Activated T-cell treated with anti-CD3 and anti-CD28 coated beads, Interleukin-2, amount 50 U/mL, for 72 hours (primary cell): ENCODE measurements at regions not wholly inside any gene's neighbourhood (a gene's known extent, or its start where the extent isn't known, plus 50 kb on each side); places are given as distances from the start of the nearest gene placed in this dataset.
"Not testable (repeated sequence)": the region's sequence is repeated elsewhere in the genome, so short reads cannot be mapped to it uniquely, and the experiment has no call there.

ENCODE experiments used
- ATAC-seq, 2 donors: fragments of 150-1000 bp; cut with Tn5 transposase; replicated peaks in 1 of 2; 2 replicates each; pipeline ENCODE4 v1.10.0; 2021; ENCODE audit warnings: moderate library complexity in 2 of 2, mild to moderate bottlenecking in 1 of 2
- DNase-seq, 2 donors: peaks; one replicate each; pipeline ENCODE4 v3.0.0; 2021 to 2022; ENCODE audit warnings: mixed read lengths in 1 of 2
- H3K27ac Mint-ChIP-seq: one replicate; pipeline ENCODE4 v1.8.0; 2022; ENCODE audit warnings: mild to moderate bottlenecking, moderate library complexity, mixed read lengths
- H3K27me3 Mint-ChIP-seq: one replicate; pipeline ENCODE4 v1.8.0; 2022; ENCODE audit warnings: low read depth, mixed read lengths
- H3K36me3 Mint-ChIP-seq, 2 donors: one replicate each; pipeline ENCODE4 v1.8.0; 2022; ENCODE audit warnings: mixed read lengths in 2 of 2, mild to moderate bottlenecking in 1 of 2; ENCODE audit not compliant: insufficient read depth in 2 of 2
- H3K4me1 Mint-ChIP-seq: one replicate; pipeline ENCODE4 v1.8.0; 2022; ENCODE audit warnings: low read depth, mixed read lengths
- H3K4me3 Mint-ChIP-seq, 2 donors: one replicate each; pipeline ENCODE4 v1.8.0; 2022; ENCODE audit warnings: mild to moderate bottlenecking in 2 of 2, mixed read lengths in 2 of 2, moderate library complexity in 2 of 2
- H3K9me3 Mint-ChIP-seq, 2 donors: one replicate each; pipeline ENCODE4 v1.8.0; 2022; ENCODE audit warnings: mixed read lengths in 2 of 2

DNA sequence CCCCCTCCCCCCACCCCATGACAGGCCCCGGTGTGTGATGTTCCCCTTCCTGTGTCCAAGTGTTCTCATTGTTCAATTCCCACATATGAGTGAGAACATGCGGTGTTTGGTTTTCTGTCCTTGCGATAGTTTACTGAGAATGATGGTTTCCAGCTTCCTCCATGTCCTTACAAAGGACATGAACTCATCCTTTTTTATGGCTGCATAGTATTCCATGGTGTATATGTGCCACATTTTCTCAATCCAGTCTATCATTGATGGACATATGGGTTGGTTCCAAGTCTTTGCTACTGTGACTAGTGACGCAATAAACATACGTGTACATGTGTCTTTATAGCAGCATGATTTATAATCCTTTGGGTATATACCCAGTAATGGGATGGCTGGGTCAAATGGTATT, 95.6 kb downstream of the PRR15 start:
- not testable (repeated sequence) for ATAC-seq, H3K4me1 Mint-ChIP-seq, H3K4me3 Mint-ChIP-seq, H3K9me3 Mint-ChIP-seq, H3K27ac Mint-ChIP-seq, H3K36me3 Mint-ChIP-seq, DNase-seq, H3K27me3 Mint-ChIP-seq

DNA sequence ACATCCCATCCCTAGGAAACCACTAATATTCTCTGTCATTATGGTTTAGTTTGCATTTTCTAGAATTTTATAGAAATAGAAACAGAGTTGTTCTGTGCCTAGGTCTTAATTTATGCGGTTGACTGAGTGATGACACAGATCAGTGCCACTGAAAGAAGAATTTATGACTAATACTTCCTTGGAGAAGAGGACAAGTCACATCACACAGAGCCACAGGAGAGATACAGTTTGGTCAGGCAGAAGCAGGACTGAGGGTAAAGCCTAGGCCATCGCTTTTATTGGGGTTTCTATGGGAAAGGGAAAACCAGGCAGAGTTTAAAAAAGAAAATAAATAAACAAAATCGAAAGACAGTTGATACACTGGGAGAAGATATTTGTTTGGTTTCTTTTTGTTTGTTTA, 99.3 kb downstream of the PRR15 start:
- H3K4me3 Mint-ChIP-seq, H3K27ac Mint-ChIP-seq, H3K4me1 Mint-ChIP-seq, DNase-seq, H3K9me3 Mint-ChIP-seq, H3K27me3 Mint-ChIP-seq, H3K36me3 Mint-ChIP-seq: not testable (repeated sequence)
- ATAC-seq: peak in 1 of 2 donors; percentile 35

DNA sequence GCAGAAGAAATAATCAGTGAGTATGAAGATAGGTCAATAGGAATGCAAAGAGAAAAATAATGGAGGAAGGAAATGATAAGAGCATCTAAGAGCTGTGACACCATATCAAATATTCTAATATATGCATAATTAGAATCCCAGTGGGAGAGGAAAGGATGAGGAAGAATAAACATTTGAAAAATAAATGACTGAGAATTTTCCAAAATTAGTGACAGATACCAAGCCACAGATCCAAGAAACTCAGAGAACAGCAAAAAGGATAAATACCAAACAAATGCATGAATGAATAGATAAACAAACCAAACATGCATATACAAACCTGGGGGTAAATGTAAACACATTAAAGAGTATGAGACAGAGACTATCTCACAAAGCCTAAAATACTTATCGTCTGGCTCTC, 101.4 kb downstream of the PRR15 start:
- H3K4me1 Mint-ChIP-seq, DNase-seq, H3K36me3 Mint-ChIP-seq, H3K27me3 Mint-ChIP-seq, ATAC-seq, H3K27ac Mint-ChIP-seq, H3K4me3 Mint-ChIP-seq, H3K9me3 Mint-ChIP-seq: not testable (repeated sequence)

DNA sequence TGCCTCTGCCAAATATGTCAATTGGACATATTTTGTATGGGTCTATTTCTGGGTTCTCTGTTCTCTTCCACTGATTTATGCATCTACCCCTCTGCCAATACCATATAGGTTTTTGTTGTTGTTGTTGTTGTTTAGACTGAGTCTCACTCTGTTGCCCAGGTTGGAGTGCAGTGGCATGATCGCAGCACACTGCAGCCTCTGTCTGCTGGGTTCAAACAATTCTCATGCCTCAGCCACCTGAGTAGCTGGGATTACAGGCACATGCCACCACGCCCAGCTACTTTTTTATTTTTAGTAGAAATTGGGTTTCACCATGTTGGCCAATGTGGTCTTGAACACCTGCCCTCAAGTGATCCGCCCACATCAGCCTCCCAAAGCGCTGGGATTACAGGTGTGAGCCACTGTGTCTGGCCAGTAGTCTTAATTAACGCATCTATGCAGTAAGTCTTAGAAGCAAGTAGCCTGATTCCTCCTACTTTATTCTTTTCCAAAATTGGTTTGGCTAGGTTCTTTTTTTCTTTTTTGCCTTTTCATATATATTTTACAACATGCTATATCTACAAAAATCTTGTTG, 103.5 kb downstream of the PRR15 start:
- H3K9me3 Mint-ChIP-seq, H3K4me1 Mint-ChIP-seq, DNase-seq, H3K27me3 Mint-ChIP-seq, ATAC-seq, H3K36me3 Mint-ChIP-seq, H3K27ac Mint-ChIP-seq, H3K4me3 Mint-ChIP-seq: not testable (repeated sequence)

DNA sequence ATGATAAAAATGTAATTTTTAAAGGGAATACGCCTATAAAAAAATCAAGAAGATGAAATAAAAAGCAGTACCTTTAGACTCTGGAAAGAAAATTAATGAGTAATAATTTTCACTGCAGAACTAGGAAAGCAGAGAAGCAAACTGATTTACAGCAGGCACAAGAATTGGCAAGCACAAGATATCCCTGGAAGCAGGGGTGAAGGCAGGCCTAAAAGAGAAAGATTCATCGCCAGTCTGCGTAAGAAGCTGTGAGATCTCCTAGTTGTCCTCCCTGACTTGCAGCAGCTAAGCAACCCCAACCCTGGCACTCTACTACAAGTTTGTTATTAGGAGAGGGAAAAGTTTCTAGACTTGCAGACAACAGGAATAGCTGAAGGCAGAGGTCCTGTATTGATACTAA, 107.7 kb downstream of the PRR15 start:
- H3K27ac Mint-ChIP-seq, H3K27me3 Mint-ChIP-seq, H3K9me3 Mint-ChIP-seq, H3K4me1 Mint-ChIP-seq, H3K4me3 Mint-ChIP-seq, ATAC-seq, H3K36me3 Mint-ChIP-seq, DNase-seq: not testable (repeated sequence)

DNA sequence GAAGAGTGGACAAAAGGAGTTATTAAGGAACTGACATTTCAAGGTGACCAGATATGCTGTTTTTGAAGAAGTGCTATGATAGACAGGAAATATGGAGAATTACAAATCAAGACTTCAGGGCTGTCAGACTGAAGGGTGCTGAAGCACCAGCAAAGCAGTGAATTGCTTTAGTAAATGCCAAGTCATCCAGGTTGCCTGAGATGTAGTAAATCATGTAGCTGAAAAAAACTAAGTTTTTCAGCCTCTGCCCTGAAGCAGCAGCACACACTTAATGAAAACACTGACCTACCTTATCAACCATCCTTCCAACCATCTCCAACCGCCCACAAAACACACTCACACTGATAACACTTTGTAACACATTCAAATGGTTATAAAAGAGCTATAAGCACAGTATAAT, 110.0 kb downstream of the PRR15 start:
- DNase-seq, H3K36me3 Mint-ChIP-seq, H3K27ac Mint-ChIP-seq, H3K27me3 Mint-ChIP-seq, H3K4me3 Mint-ChIP-seq, ATAC-seq, H3K4me1 Mint-ChIP-seq, H3K9me3 Mint-ChIP-seq: not testable (repeated sequence)

DNA sequence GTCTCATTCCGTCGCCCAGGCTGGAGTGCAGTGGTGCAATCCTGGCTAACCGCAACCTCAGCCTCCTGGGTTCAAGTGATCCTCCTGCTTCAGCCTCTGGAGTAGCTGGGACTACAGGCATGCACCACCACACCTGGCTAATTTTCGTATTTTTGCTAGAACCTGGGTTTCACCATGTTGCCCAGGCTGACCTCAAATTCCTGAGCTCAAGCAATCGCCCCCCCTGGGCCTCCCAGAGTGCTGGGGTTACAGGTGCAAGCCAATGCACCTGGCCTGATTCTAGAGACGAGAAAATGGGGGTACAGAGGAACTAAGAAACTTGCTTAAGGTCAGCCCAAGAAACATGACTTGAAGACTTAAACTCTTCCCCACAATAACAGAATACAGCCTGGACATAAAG, 111.0 kb downstream of the PRR15 start:
- not testable (repeated sequence) for H3K4me3 Mint-ChIP-seq, H3K4me1 Mint-ChIP-seq, H3K36me3 Mint-ChIP-seq

DNA sequence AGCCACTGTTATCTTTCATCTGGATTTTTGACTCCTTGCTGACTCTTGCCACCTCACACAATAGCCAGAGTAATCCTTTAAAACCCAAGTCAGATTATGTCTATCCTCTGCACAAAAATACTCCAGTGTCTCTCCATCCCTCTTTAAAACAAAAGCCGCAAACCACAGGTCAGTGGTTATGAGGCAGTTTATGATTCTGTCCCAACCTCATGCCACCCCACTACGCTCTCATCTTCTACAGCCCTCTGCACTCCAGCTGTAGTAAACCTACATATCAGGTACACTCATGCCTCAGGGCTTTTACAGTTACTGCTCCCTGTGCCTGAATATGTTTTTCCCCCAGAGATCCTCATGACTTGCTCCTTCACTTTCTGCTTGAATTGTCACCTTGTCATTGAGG, 113.6 kb downstream of the PRR15 start:
- not testable (repeated sequence) for H3K27ac Mint-ChIP-seq, H3K4me3 Mint-ChIP-seq, H3K36me3 Mint-ChIP-seq, H3K9me3 Mint-ChIP-seq, ATAC-seq, DNase-seq, H3K27me3 Mint-ChIP-seq, H3K4me1 Mint-ChIP-seq

More for the DNA sequence above, 111.0 kb downstream of the PRR15 start:
- H3K9me3 Mint-ChIP-seq, H3K27me3 Mint-ChIP-seq, H3K27ac Mint-ChIP-seq, ATAC-seq, DNase-seq: not testable (repeated sequence)

DNA sequence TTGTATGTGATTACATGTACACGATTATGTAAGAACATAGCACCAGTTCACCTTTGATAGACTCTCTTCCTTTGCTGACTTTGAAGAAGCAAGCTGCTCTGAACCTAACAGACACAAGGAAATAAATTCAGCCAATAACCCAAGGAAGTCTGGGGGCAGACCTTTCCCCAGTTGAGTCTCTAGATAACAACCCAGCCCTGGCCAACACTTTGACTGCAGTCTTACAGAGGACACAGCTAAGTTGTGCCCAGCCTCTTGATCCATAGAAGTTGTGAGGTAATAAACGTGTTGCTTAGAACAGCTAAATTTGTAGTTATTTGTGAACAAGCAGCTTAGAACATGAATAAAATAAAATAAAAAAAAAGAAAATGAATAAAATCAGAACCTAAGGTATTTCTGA, 116.3 kb downstream of the PRR15 start:
- not testable (repeated sequence) for H3K27me3 Mint-ChIP-seq, H3K4me1 Mint-ChIP-seq, H3K36me3 Mint-ChIP-seq, H3K4me3 Mint-ChIP-seq, H3K9me3 Mint-ChIP-seq, ATAC-seq, DNase-seq, H3K27ac Mint-ChIP-seq

DNA sequence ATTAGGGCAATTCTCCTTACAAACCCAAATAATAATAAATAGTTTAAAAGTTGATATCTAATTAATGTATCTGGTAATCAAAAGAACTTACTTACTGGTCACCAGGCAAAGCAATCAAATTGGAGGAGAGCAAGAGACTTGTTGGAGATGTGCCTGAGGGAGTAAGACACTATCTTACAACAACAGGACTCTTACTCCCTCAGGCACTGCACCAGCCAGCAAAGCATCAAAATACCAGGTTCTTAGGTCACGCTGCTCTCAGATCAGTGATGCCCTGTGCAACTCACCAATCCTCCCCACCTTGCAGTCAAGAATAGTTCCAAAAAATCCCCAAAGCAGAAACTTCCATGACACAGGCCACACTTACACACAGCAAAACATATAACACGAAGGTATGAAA, 117.0 kb downstream of the PRR15 start:
- not testable (repeated sequence) for H3K27me3 Mint-ChIP-seq, H3K9me3 Mint-ChIP-seq, DNase-seq, H3K27ac Mint-ChIP-seq, H3K36me3 Mint-ChIP-seq, H3K4me3 Mint-ChIP-seq, H3K4me1 Mint-ChIP-seq, ATAC-seq

DNA sequence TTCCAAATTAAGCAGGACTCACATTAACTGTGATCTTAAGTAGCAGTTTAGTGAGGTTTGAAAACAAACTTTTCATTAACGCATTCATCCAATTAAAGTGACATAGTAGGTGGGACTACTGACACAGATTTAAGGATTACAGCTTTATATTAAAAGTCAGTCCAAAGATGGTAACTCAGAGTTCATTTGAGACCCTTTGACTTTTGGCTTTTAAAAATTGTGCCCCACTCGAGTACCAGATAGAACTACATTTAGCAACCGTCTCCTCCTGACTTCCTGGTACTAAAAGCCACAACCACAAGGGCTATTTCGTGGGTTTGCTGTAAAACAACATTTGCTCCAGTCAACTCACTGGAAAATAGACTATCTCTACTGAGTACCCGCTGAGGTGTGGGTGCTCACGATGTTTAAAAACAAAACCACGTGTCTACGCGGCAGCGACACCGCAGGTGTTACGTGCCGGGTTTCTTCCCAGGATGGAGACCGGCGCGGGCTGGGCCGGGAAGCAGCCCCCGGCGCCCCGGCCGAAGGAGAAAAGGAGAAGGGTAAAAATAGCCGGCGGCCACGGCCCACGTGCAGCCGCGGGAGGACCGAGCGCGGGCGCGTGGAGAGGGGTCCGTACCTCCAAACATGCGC, 120.6 kb downstream of the PRR15 start:
- DNase-seq, H3K9me3 Mint-ChIP-seq, H3K4me1 Mint-ChIP-seq, H3K36me3 Mint-ChIP-seq: not testable (repeated sequence)
- peak overlapping the region; percentile 96 to 99 for H3K4me3 Mint-ChIP-seq
- H3K27ac Mint-ChIP-seq: peak overlapping the region; percentile 55
- H3K27me3 Mint-ChIP-seq: peaks cover 25% of the 10 kb centered on the region
- peak; percentile 36 to 56 for ATAC-seq

DNA sequence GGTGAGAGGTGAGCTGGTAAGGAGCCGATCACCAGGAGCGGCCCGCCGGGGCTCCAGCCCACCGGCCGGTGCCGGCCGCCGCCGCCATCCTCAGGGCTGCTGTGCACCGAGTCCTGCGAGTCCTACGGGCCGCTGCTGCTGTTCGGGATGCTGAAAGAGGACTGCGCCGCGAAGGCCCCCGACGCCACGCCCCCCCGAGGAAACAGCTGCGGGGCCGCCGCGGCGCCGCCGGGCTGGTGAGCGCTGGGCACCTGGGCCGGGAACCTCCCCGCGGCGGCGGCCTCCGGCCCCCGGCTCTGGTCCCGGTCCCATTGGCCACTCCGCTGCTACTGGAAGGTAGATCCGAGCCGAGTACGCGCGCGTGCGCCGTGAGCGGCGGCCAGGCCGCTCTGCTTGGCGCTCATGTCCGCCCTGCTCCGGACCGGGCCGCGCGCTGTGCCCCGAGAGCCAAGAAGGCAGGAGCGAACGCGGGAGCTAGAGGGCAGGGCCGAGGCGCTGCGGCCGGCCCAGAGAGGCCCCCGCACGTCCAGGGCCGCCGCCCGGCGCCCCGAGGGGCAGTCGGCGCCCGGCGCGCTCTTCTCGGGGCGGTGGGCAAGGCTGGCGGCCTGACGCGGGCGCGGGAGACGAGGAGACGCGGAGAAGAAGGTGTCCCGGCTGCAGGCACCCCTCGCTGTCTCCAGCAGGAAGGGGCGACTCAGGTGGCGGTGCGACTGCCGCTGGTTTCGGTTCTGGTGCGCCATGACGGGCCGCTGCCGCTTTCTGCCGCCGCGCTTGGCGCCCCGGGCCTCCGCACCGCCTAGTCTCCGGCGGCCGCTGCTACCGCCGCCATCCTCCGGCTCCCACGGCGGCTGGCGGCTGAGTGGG, 121.3 kb upstream of the WIPF3 start:
- no peaks in the 10 kb centered on the region for H3K9me3 Mint-ChIP-seq
- peaks cover 25% of the 10 kb centered on the region for H3K27me3 Mint-ChIP-seq
- H3K4me1 Mint-ChIP-seq: peaks cover 9% of the 10 kb centered on the region
- peak; percentile 82 for ATAC-seq
- peak overlapping the region; percentile 96 to 99 for H3K4me3 Mint-ChIP-seq
- DNase-seq: peak; percentile 64 to 65
- H3K27ac Mint-ChIP-seq: no peak overlapping the region
- no peaks in the 10 kb centered on the region for H3K36me3 Mint-ChIP-seq

DNA sequence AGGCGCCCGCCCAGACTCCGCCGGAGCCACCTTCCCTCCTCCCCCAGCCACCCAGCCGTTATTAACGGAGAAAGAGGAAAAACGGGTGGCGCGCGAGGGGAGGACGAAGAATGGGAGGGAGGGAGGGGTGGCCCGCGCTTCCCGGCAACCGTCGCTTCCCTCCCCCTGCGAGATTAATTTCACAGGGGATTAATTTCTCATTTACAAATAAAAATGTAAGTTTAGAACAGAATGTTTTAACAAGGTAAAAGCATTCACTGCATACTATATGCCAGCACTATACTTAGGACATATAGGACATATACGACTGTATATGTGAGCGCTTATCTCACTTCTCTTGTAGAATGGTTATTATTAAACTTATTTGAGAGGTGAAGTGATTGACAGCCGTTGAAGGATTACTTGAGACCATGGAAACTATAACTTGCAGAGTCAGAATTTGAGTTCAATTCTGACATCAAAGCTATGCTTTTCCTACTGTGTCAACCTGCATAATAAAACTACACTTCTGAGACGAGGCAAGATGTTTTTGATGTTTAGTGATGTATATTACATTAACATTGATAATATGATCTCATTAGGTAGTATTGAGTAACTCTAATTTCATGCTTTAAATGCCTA, 120.5 kb upstream of the WIPF3 start:
- H3K36me3 Mint-ChIP-seq, H3K9me3 Mint-ChIP-seq, H3K27ac Mint-ChIP-seq, ATAC-seq, H3K4me1 Mint-ChIP-seq, DNase-seq: not testable (repeated sequence)
- Mint-ChIP-seq H3K4me3 (peak overlapping the region; percentile 72), H3K27me3 (peaks cover 25% of the 10 kb centered on the region)
